ENCODE measurements at regions not wholly inside any gene's neighbourhood (a gene's known extent, or its start where the extent isn't known, plus 50 kb on each side); places are given as distances from the start of the nearest gene placed in this dataset.
A peak's percentile ranks its signal among the peaks of the same experiment; 100 is the strongest.
"Not testable (repeated sequence)": the region's sequence is repeated elsewhere in the genome, so short reads cannot be mapped to it uniquely, and the experiment has no call there.

DNA sequence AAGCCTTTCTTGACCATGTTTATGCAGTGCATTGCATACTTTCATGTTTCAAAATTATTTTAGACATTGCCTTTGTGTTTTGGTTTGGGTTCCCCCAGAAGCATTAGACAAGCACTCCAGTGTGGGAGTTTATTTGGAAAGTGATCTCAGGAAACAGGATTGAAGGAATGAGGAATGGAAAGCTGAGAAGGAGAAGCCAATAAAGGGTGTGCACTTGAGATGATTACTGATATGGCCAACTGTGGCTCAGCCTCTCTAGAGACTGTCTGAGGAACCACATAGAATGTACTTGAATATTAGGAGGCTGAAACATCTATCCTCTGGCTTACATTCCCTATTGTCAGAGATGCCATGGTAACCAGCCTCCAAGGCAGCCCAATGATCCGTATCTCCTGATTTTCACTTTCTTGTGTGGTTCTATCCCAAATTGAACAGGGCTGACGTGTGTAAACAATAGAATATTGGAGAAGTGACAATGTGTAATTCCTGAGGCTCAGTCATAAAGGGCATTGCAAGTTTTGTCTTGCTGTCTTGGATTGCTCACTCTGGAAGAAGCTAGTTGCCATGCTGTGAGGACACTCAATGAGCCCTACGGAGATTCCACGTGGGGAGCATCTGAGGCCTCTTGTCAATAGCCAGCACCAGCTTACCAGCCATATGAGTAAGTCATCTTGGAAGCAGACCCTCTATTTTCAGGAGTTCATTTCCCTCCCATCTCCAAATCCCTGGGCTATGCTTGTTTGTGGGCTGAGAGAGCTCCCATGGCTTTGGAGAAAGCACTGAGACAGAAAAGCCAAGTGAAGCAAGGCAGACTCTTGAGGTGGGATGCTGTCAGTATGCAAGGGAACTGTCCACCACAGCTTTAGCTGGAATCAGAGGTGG, 84.7 kb downstream of the SCN11A start:
- DNase-seq (ENCODE audit: low read depth, low spot score) = no peak

DNA sequence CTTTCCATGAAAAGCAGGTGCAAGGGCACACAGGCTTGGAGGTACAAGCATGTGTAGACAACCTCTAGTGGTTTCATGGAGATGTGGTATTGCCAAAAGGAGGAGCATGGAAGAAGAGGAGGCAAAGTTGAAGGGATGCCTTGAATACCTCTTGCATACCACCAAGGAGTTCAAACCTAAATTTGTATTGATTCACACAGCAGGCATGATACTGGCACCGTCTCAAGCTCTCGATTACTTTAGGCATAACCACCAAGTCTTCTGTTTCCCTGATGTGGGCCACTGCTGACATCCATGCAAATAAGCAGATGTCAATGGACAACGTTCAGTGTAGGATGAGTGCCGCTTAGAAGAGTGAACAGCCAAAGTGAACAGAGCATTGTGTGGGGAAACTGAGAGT, 87.1 kb downstream of the SCN11A start:
- DNase-seq (ENCODE audit: low read depth, low spot score) = no peak

DNA sequence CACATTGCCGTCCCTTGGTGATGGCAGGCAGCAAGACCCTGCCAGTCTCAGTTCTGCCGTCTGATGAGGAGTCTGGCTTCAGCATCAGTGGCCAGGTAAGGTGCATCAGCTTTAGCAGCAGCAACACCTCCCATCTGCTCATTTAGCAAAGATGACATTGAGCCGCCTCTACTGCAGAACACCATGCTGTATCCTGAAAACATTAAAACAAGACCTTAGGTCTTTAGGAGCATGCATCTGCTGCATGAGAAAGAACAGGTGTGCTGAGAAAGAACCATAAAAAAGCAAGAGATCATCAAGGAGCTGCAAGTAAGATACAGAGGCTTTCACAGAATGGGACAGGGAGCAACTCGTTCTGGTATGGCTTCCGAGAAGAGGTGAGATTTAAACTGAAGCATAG, 87.5 kb downstream of the SCN11A start:
- DNase-seq (ENCODE audit: low read depth, low spot score) = no peak

DNA sequence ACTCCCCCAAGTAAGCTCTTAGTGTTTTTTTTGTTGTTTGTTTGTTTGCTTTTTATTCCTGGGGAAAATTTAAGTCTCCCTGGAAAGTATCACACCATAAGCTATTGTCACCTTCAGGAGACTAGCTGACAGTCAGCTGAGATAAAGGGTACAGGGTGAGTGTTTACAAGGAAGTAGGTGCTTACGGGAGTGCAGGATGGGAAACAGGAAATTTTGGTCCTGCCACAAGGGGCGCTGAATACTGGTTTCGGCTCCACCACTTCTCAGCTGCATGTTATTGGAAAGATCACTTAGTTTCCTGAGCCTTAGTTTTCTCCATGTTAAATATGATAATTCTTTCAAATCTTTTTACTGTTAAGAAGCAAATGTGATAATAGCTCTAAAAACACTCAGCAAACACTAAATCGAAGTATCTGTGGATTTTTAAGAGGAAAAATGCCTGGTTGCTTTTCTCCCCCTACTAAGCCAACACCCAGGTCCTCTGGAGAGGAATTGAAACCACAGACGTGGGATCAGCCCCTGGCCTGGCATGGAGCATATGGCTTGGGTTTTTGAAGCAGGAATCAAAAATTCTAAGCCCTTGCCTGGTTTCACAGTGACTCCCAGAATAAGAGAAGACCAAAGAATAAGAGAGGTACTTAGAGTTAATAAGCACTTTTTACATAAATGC, 90.7 kb downstream of the SCN11A start:
- DNase-seq (ENCODE audit: low read depth, low spot score) = peak; percentile 6

DNA sequence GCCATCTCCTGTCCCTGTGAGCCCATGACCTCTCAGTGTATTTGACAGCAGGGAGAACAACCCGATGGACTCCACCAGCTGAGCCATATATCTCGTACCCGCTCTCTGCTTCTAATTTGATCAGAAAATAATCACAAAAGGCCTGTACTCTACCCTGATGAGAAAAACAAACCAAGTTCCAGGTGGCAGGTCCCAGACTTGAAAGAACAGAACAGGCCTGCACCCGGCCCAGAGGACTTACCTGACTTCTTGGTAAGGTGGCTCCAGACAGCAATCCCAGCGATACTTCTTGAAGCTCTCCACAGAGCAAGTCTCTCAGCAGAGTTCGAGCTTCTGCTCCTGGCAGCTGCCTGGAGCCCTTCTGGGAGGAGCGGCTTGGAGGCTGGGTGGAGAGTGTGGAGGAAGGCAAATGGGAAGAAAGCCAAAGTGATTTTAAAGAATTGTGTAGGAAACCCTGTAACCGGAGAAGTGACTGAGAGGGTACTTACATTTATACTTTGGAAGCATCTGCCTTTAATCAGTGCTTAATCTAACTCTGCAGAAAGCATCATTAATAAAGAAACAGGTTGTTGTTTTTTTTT, 91.6 kb downstream of the SCN11A start:
- DNase-seq (ENCODE audit: low read depth, low spot score) = no peak

DNA sequence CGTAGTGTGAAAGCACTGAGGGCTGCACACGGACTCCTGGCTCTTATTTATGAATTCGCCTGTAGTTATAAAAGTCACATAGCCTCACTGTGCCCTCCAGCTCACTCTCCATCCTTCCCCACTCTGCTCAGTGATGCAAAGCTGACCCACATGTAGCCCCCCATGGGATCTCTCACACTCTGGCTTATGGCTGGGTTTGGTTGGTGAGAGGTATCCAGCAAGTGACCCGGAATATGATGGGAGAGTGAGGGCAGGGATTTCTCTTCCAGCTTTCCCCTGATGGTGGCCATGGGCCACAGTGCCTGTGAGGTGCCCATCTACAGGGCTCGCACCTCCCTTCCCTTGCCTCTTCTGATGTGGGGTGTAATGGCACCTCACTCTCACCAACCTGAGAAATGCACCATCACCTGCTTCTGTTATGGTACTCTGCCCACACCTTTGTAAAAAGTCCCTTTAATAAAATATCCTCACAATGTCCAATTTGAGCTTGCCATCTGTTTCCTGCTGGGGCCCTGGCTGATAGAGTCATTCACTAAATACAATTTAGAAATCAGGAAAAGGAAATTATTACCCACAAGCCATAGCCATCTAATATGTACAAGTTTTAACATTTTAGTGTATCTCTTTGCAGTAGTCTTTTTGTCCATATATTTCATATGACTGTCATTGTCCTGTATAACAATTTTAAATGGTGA, 93.6 kb downstream of the SCN11A start:
- no peak for DNase-seq (ENCODE audit: low read depth, low spot score)

DNA sequence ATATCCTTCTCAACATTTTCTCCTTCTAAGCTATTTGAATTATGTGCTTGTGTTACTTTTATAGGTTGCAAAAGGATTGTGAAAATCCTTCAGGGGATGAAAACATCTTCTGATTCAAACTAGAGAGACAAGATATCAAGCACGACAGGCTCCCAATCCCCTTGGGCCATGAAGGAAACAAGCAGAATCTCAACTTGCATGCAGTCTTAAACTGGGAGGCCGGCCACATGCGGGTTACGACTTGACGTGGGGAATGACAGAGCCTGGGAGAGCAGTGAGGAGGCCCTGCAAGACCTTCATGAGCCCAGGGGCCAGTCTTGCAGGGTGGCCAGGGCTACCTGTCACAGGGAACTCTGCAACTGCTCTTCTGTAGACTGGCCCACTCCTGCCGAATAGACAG, 94.4 kb downstream of the SCN11A start:
- no peak for DNase-seq (ENCODE audit: low read depth, low spot score)

DNA sequence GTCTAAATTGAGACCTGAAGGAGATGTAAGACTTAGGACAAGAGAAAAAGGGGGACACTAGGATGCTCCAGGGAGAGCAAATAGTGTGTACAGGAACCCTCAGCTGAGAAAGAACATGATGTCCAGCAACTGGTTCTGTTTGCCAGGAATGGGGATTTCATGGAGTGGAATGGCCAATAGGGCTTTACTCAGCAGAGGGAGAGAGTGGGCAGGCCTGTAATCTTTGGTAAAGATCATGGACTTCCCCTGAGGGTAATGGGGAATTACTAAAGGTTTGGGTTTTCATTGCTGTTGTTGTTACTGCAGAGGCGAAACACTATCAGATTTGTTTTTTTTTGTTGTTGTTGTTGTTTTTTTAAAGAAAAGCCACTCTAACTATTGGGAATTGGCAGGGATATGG, 99.0 kb downstream of the SCN11A start:
- no peak for DNase-seq (ENCODE audit: low read depth, low spot score)

DNA sequence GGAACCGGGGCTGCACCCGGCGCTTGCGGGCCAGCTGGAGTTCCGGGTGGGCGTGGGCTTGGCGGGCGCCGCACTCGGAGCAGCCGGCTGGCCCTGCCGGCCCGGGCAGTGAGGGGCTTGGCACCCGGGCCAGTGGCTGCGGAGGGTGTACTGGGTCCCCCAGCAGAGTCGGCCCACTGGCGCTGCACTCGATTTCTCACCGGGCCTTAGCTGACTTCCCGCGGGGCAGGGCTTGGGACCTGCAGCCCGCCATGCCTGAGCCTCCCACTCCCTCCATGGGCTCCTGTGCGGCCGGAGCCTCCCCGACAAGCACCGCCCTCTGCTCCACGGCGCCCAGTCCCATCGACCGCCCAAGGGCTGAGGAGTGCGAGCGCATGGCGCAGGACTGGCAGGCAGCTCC, 100.6 kb downstream of the SCN11A start:
- not testable (repeated sequence) for DNase-seq (ENCODE audit: low read depth, low spot score)

DNA sequence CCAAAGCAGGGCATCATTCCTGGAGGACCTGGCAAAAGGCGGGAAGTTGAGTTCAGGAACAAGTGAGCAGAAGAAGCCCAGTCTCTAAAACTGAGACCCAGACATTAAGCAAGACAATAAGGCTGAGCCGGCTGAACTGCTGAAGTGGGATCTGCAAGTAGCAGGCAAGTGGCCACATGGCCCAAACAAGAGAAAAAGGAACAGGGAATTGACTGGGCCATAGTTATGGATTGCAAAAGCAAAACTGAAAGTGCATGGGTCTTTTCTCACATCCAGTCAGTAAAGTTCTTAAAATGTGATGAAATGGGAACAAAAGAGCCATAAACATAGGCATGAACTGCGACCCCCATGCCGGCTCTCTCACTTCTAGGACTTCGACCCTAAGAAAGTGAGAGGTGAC, 101.2 kb downstream of the SCN11A start:
- DNase-seq (ENCODE audit: low read depth, low spot score) = no peak

DNA sequence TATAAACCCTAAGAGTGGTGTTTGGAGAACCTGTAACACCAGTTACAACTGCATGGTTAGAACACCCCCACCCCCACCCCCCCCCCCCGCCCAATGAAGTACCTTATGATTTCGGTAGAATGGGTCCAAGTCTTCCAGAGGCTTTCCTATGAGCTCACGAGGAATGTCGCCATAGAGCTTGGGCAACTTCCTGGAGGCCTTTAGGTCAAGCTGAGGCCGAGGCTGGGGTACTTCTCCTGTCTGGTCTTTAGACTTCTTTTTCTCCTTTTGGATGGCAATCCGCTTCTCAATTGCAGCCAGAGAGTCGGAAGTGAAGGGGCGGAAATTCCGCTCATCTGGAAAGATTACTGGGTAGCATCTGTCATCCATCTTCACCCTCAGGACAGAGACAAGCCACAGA, 101.8 kb downstream of the SCN11A start:
- DNase-seq (ENCODE audit: low read depth, low spot score) = no peak

DNA sequence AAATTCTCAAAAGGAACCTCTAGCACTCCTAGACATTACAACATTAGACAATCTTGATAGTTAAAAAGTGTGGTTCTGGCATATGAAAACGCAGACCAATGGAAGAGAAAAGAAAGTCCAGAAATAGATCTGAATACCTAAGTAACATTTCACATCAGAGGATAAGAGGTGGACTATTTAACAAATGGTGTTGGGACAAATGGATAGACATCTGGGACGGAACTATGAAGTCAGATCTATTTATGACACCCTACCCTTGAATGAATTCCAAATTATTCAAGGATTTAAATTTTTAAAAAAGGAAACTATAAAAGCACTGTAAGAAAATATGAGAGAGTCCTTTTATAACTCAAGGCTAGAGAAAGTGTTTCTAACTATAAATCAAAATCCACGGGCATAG, 111.3 kb downstream of the SCN11A start:
- no peak for DNase-seq (ENCODE audit: low read depth, low spot score)

DNA sequence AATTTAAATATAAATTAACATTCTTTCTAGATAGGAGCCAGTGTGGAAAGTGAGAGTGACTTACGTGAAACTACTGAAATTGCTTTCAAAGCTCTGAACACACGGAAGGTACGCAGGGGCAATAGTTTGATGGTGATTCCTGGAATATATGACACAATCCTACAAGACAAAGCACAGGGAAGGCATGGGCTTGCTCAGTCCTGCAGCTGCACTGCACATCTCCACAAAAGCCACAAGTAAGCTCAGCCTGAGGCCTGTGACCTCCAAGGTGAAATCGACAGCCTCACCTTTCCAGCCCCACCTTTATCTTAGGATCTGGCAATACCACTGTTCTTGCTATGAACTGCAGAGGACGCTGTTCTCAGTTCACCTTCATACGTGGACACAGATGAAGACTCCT, 109.3 kb upstream of the SCN10A start:
- DNase-seq (ENCODE audit: low read depth, low spot score) = no peak

DNA sequence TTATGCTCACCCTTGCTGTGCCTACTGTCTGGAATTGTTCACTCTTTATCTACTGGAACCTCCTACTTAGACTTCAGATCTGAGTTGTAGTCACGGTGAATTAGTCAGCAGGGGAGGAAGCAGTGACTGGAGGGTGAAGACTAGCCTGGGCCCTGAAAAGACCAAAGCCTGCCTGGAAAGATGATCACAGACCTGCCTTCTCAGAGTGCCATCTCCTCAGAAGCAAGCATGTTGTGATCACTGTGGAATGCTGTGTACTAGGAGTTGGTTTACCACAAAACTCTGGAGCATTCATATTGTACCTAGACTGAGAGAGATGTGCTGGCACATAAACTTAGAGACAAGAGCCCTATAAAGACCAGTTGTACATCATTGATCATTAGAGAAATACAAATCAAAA, 100.7 kb upstream of the SCN10A start:
- DNase-seq (ENCODE audit: low read depth, low spot score) = no peak

DNA sequence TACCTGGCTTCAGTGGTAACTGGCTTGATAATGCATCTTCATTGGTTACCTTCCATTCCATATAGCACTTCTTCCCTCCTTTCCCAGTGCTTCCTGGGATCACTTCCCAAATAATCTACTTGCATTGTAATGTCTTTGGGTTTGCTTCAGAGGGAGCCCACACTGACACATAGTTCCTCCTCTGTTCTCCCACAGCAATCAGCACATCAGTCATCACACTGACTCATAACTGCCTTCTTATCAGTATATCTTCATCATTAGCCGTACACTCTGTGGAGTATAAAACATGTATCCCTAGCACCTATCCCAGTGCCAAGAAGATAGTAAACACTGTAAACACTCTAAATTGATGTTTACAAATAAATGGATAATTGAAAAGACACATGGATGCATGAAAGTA, 91.4 kb upstream of the SCN10A start:
- no peak for DNase-seq (ENCODE audit: low read depth, low spot score)

DNA sequence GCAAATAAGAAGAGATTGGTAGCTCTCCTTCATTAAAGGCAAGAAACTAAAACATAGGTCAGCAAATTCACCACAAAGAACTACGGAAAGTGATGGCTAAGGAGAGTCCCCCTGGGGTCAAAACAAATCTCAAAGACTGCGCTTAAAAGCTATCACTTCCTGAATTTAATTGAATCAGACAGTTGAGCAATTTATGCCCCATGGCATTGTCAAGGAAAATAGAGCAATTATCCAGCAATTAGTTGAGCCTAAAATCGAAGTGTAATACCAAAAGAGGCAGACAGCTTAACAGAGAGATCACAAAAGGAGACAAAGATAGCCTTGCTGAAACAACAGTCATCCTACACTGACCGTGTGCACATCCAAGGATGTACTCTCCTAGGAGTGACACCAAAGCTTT, 74.4 kb upstream of the SCN10A start:
- DNase-seq (ENCODE audit: low read depth, low spot score) = no peak

DNA sequence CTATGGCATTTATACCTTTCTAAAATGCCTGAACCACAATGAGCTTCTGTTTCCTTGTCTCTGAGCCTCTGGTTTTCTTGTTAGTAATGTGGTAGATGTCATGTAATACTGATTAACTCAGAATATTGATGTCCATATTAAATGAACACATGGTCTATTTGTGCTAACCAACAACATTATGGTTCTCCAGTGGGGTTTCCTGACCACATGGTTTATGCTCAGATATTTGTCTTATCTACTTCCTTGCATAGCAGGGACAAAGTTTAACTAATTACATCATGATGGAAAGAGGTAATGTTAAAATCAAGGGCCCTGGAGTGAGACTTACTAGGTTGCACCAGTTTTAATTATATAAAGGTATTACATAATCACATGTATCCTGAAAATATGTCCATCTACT, 62.6 kb upstream of the SCN10A start:
- no peak for DNase-seq (ENCODE audit: low read depth, low spot score)
